Endodermal cell (in vitro differentiated cells): ENCODE measurements at regions not wholly inside any gene's neighbourhood (a gene's known extent, or its start where the extent isn't known, plus 50 kb on each side); places are given as distances from the start of the nearest gene placed in this dataset.
A peak's percentile ranks its signal among the peaks of the same experiment; 100 is the strongest.

Experiments
- DNase-seq: peaks from one replicate; pipeline ENCODE4 v3.0.0-alpha.2; 2017
- H3K27ac ChIP-seq: 2 replicates; pipeline ENCODE4 v1.5.1; 2013; ENCODE audit warnings: mild to moderate bottlenecking, low read depth, low read length, moderate library complexity
- H3K27me3 ChIP-seq: 2 replicates; pipeline ENCODE4 v1.6.1; 2013; ENCODE audit warnings: mild to moderate bottlenecking, low read length, moderate library complexity; ENCODE audit not compliant: insufficient read depth, control insufficient read depth, poor library complexity, severe bottlenecking
- H3K36me3 ChIP-seq: 2 replicates; pipeline ENCODE4 v1.7.0; 2013; ENCODE audit warnings: mild to moderate bottlenecking, low read length, moderate library complexity; ENCODE audit not compliant: control insufficient read depth, insufficient read depth
- H3K4me1 ChIP-seq: one replicate; pipeline ENCODE4 v1.7.0; 2013; ENCODE audit warnings: low read length; ENCODE audit not compliant: control insufficient read depth, insufficient read depth
- H3K4me3 ChIP-seq: 2 replicates; pipeline ENCODE4 v1.5.1; 2013; ENCODE audit warnings: mild to moderate bottlenecking, low read length, moderate library complexity
- H3K9ac ChIP-seq: 2 replicates; pipeline ENCODE4 v1.6.1; 2013; ENCODE audit warnings: mild to moderate bottlenecking, low read length, moderate library complexity; ENCODE audit not compliant: poor library complexity, severe bottlenecking; ENCODE audit errors: extremely low read depth
- H3K9me3 ChIP-seq: 2 replicates; pipeline ENCODE4 v1.6.1; 2013; ENCODE audit warnings: mild to moderate bottlenecking, low read length, moderate library complexity; ENCODE audit not compliant: control insufficient read depth
- H3K27ac Mint-ChIP-seq: 2 replicates; pipeline ENCODE4 v1.8.0; 2020; ENCODE audit warnings: mixed read lengths
- H3K27me3 Mint-ChIP-seq: 2 replicates; pipeline ENCODE4 v1.8.0; 2021; ENCODE audit warnings: mild to moderate bottlenecking, mixed read lengths; ENCODE audit not compliant: insufficient read depth
- H3K36me3 Mint-ChIP-seq: 2 replicates; pipeline ENCODE4 v1.8.0; 2020; ENCODE audit warnings: low read depth, mixed read lengths
- H3K4me1 Mint-ChIP-seq: 2 replicates; pipeline ENCODE4 v1.8.0; 2020; ENCODE audit warnings: mixed read lengths
- H3K4me3 Mint-ChIP-seq: 2 replicates; pipeline ENCODE4 v1.8.0; 2020; ENCODE audit warnings: mild to moderate bottlenecking, moderate library complexity, mixed read lengths
- H3K9me3 Mint-ChIP-seq: 2 replicates; pipeline ENCODE4 v1.8.0; 2020; ENCODE audit warnings: mild to moderate bottlenecking, mixed read lengths
- CTCF ChIP-seq: fragments of 200-600 bp; sonication (generic); conservative IDR thresholded peaks from 2 replicates; pipeline ENCODE4 v1.5.0; 2021; ENCODE audit warnings: antibody characterized with exemption, mild to moderate bottlenecking
- WGBS, 2 experiments: methylation state at CpG; one replicate each; pipeline versions ENCODE4 v1.1.5 to v1.1.7; 2013; ENCODE audit warnings: missing lambda C conversion rate in 2 of 2, mixed read lengths in 1 of 2; ENCODE audit not compliant: insufficient coverage in 1 of 2, insufficient read length in 1 of 2; 5-methylcytosine and 5-hydroxymethylcytosine counted together

GRCh38 chr2:239466061-239466754 lies 65.4 kb upstream of the HDAC4 start:
- H3K27me3 Mint-ChIP-seq: no peaks in the 10 kb centered on the region
- no peaks in the 10 kb centered on the region for H3K36me3 Mint-ChIP-seq
- no peak overlapping the region for H3K4me3 ChIP-seq
- H3K4me1 Mint-ChIP-seq: no peaks in the 10 kb centered on the region
- H3K27ac Mint-ChIP-seq: no peak overlapping the region
- no peaks in the 10 kb centered on the region for H3K9me3 ChIP-seq
- H3K4me1 ChIP-seq: no peaks in the 10 kb centered on the region
- 85 to 91% methylated on average over 4 to 10 of the region's 10 CpGs for WGBS, 2 experiments
- H3K27ac ChIP-seq: no peak overlapping the region
- no peaks in the 10 kb centered on the region for H3K36me3 ChIP-seq
- no peak overlapping the region for H3K4me3 Mint-ChIP-seq
- no peaks in the 10 kb centered on the region for H3K27me3 ChIP-seq
- DNase-seq: peak; percentile 27
- peaks cover 17% of the 10 kb centered on the region for H3K9me3 Mint-ChIP-seq
- TF ChIP-seq CTCF: no peak
- no peak overlapping the region for H3K9ac ChIP-seq

- Mint-ChIP-seq H3K4me3 (no peak overlapping the region), H3K27ac (no peak overlapping the region), H3K9me3 (peaks cover 15% of the 10 kb centered on the region), H3K27me3 (no peaks in the 10 kb centered on the region), H3K4me1 (no peaks in the 10 kb centered on the region), H3K36me3 (no peaks in the 10 kb centered on the region)
- no peak overlapping the region for H3K9ac ChIP-seq
- H3K4me3 ChIP-seq: no peak overlapping the region
- H3K9me3 ChIP-seq: no peaks in the 10 kb centered on the region
- no peak for TF ChIP-seq CTCF
- no peaks in the 10 kb centered on the region for H3K4me1 ChIP-seq
- DNase-seq: peak; percentile 38
- WGBS, 2 experiments: 87 to 90% methylated on average over 23 to 31 of the region's 31 CpGs
- H3K27me3 ChIP-seq: no peaks in the 10 kb centered on the region
- H3K27ac ChIP-seq: no peak overlapping the region
- no peaks in the 10 kb centered on the region for H3K36me3 ChIP-seq
Observed at GRCh38 chr2:239465017-239466001, 64.5 kb upstream of the HDAC4 start.

- H3K27me3 ChIP-seq: no peaks in the 10 kb centered on the region
- no peak overlapping the region for H3K9ac ChIP-seq
- 91 to 97% methylated on average over 6 to 21 of the region's 21 CpGs for WGBS, 2 experiments
- H3K36me3 Mint-ChIP-seq: no peaks in the 10 kb centered on the region
- no peaks in the 10 kb centered on the region for H3K4me1 ChIP-seq
- no peaks in the 10 kb centered on the region for H3K27me3 Mint-ChIP-seq
- peak; percentile 29 for DNase-seq
- H3K4me3 Mint-ChIP-seq: no peak overlapping the region
- no peak overlapping the region for H3K27ac Mint-ChIP-seq
- H3K9me3 Mint-ChIP-seq: peaks cover 7% of the 10 kb centered on the region
- no peak for TF ChIP-seq CTCF
- H3K4me3 ChIP-seq: no peak overlapping the region
- H3K36me3 ChIP-seq: no peaks in the 10 kb centered on the region
- H3K27ac ChIP-seq: no peak overlapping the region
- H3K4me1 Mint-ChIP-seq: no peaks in the 10 kb centered on the region
- no peaks in the 10 kb centered on the region for H3K9me3 ChIP-seq
Observed at GRCh38 chr2:239464166-239465016, 63.6 kb upstream of the HDAC4 start.
